Activated T-helper 2 cell treated with anti-CD3 and anti-CD28 coated beads, Interferon-gamma antibody, Interleukin-2, Interleukin-4, amounts not matched to agents 10 μg/mL and 5 μg/mL and 100 μg/mL, durations not matched to agents 14 hours and 24 hours and 36 hours (primary cell): ENCODE measurements at regions not wholly inside any gene's neighbourhood (a gene's known extent, or its start where the extent isn't known, plus 50 kb on each side); places are given as distances from the start of the nearest gene placed in this dataset.

Experiments
- DNase-seq: peaks from one replicate; pipeline ENCODE4 v3.0.0; 2021; ENCODE audit warnings: low spot score
- H3K27ac Mint-ChIP-seq: one replicate; pipeline ENCODE4 v1.8.0; 2021; ENCODE audit warnings: mixed read lengths
- H3K27me3 Mint-ChIP-seq: one replicate; pipeline ENCODE4 v1.8.0; 2021; ENCODE audit warnings: low read depth, mixed read lengths
- H3K36me3 Mint-ChIP-seq: one replicate; pipeline ENCODE4 v1.8.0; 2021; ENCODE audit warnings: low read depth, mixed read lengths
- H3K4me1 Mint-ChIP-seq: one replicate; pipeline ENCODE4 v1.8.0; 2021; ENCODE audit warnings: low read depth, mixed read lengths
- H3K4me3 Mint-ChIP-seq: one replicate; pipeline ENCODE4 v1.8.0; 2021; ENCODE audit warnings: low read depth, mild to moderate bottlenecking, moderate library complexity, mixed read lengths
- H3K9me3 Mint-ChIP-seq: one replicate; pipeline ENCODE4 v1.8.0; 2021; ENCODE audit warnings: mixed read lengths
- intact Hi-C: fragments of 100-400 bp; cut with micrococcal nuclease; formaldehyde crosslinking; loops from one replicate; pipeline ENCODE4 v1.15.1; 2023

- Mint-ChIP-seq H3K4me3 (peak overlapping the region; percentile 41), H3K27me3 (peaks cover 1% of the 10 kb centered on the region), H3K9me3 (no peaks in the 10 kb centered on the region), H3K27ac (peak overlapping the region; percentile 40), H3K36me3 (no peaks in the 10 kb centered on the region), H3K4me1 (peaks cover 36% of the 10 kb centered on the region)
- intact Hi-C loops, result loop anchor here (5.0 kb wide), 2 partner anchors 103 to 397 kb away; no protein-coding TSS in a partner anchor
- DNase-seq, result no peak
Observed at GRCh38 chr9:89999176-89999533, 394.3 kb downstream of the GADD45G start.

- H3K9me3 Mint-ChIP-seq, result no peaks in the 10 kb centered on the region
- peak overlapping the region; percentile 41 for H3K4me3 Mint-ChIP-seq
- H3K27ac Mint-ChIP-seq, result peak overlapping the region; percentile 67
- H3K27me3 Mint-ChIP-seq, result peaks cover 5% of the 10 kb centered on the region
- intact Hi-C loops, result loop anchor here (5.0 kb wide), 2 partner anchors 103 to 397 kb away; no protein-coding TSS in a partner anchor
- H3K36me3 Mint-ChIP-seq, result no peaks in the 10 kb centered on the region
- peak; percentile 55 for DNase-seq
- H3K4me1 Mint-ChIP-seq, result peaks cover 36% of the 10 kb centered on the region
Observed at GRCh38 chr9:89999534-90000370, 394.9 kb downstream of the GADD45G start.

- Mint-ChIP-seq H3K36me3 (no peaks in the 10 kb centered on the region), H3K27ac (peak overlapping the region; percentile 38), H3K27me3 (peaks cover 7% of the 10 kb centered on the region), H3K4me1 (peaks cover 34% of the 10 kb centered on the region), H3K9me3 (no peaks in the 10 kb centered on the region), H3K4me3 (no peak overlapping the region)
- intact Hi-C loops, result no loop called here
- no peak for DNase-seq
Observed at GRCh38 chr9:90000925-90001324, 396.1 kb downstream of the GADD45G start.

GRCh38 chr9:90001747-90002146 is 396.9 kb downstream of the GADD45G start:
- peaks cover 7% of the 10 kb centered on the region for H3K27me3 Mint-ChIP-seq
- no peak for DNase-seq
- H3K27ac Mint-ChIP-seq, result no peak overlapping the region
- peaks cover 31% of the 10 kb centered on the region for H3K4me1 Mint-ChIP-seq
- intact Hi-C loops, result no loop called here
- no peaks in the 10 kb centered on the region for H3K36me3 Mint-ChIP-seq
- H3K9me3 Mint-ChIP-seq, result no peaks in the 10 kb centered on the region
- H3K4me3 Mint-ChIP-seq, result no peak overlapping the region

- Mint-ChIP-seq H3K36me3 (no peaks in the 10 kb centered on the region), H3K4me3 (no peak overlapping the region), H3K27me3 (peaks cover 13% of the 10 kb centered on the region), H3K4me1 (peaks cover 30% of the 10 kb centered on the region), H3K27ac (no peak overlapping the region), H3K9me3 (no peaks in the 10 kb centered on the region)
- DNase-seq, result no peak
- intact Hi-C loops, result no loop called here
Observed at GRCh38 chr9:90002397-90003271, 397.8 kb downstream of the GADD45G start.

DNA sequence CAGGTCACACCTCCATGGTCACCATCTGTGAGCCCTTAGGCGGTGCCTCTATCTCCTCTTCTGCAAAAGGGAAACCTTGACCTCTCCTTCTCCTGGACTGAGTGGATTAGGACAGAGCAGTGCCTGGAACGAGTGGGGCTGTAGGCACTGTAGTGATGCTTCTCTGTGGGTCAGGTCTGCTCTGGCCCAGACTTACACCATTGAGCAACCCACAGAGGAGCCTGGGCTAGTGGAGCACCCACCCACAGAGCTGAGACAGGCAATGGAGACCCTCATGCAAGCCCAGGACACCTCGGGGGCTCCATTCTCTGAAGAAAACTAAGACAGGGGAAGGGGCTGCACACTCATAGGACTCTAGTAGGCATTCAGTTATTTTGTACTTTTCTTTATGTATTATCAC is 400.6 kb downstream of the GADD45G start:
- no peak for DNase-seq
- intact Hi-C loops, result no loop called here
- Mint-ChIP-seq H3K9me3 (no peaks in the 10 kb centered on the region), H3K27ac (no peak overlapping the region), H3K36me3 (no peaks in the 10 kb centered on the region), H3K4me3 (no peak overlapping the region), H3K4me1 (peaks cover 12% of the 10 kb centered on the region), H3K27me3 (peaks cover 21% of the 10 kb centered on the region)

- no peak for DNase-seq
- H3K27ac Mint-ChIP-seq, result no peak overlapping the region
- H3K4me3 Mint-ChIP-seq, result no peak overlapping the region
- peaks cover 24% of the 10 kb centered on the region for H3K27me3 Mint-ChIP-seq
- intact Hi-C loops, result no loop called here
- no peaks in the 10 kb centered on the region for H3K36me3 Mint-ChIP-seq
- no peaks in the 10 kb centered on the region for H3K4me1 Mint-ChIP-seq
- no peaks in the 10 kb centered on the region for H3K9me3 Mint-ChIP-seq
Observed at GRCh38 chr9:90007516-90008440, 403.0 kb downstream of the GADD45G start.

DNA sequence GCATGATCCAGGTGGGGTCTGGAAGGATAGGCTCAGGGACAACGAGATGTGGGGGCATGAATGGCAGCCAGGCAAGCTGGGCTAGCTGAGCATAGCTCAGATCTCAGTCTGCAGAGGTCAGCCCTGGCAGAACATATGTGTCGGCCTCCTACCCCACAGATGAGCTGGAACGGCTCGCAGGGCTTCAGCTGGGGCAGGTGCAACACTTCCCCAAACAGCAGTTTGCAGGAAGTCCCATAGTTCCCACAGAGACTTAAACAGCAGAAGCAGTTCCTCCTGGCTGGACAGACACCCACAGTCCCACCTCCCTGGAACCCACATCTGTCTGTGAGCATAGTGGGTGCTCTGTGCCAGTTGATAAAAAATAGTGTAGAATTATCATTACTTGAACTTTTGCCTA is 404.6 kb downstream of the GADD45G start:
- no peak overlapping the region for H3K27ac Mint-ChIP-seq
- no peak for DNase-seq
- no peaks in the 10 kb centered on the region for H3K4me1 Mint-ChIP-seq
- H3K36me3 Mint-ChIP-seq, result no peaks in the 10 kb centered on the region
- H3K4me3 Mint-ChIP-seq, result no peak overlapping the region
- intact Hi-C loops, result no loop called here
- no peaks in the 10 kb centered on the region for H3K9me3 Mint-ChIP-seq
- peaks cover 21% of the 10 kb centered on the region for H3K27me3 Mint-ChIP-seq

GRCh38 chr9:90010793-90011192 is 406.0 kb downstream of the GADD45G start:
- H3K27me3 Mint-ChIP-seq, result peaks cover 21% of the 10 kb centered on the region
- no peak overlapping the region for H3K4me3 Mint-ChIP-seq
- H3K9me3 Mint-ChIP-seq, result no peaks in the 10 kb centered on the region
- DNase-seq, result no peak
- H3K27ac Mint-ChIP-seq, result no peak overlapping the region
- no peaks in the 10 kb centered on the region for H3K36me3 Mint-ChIP-seq
- intact Hi-C loops, result no loop called here
- H3K4me1 Mint-ChIP-seq, result no peaks in the 10 kb centered on the region

- Mint-ChIP-seq H3K27ac (no peak overlapping the region), H3K36me3 (no peaks in the 10 kb centered on the region), H3K27me3 (peaks cover 21% of the 10 kb centered on the region), H3K4me3 (no peak overlapping the region), H3K4me1 (no peaks in the 10 kb centered on the region), H3K9me3 (no peaks in the 10 kb centered on the region)
- intact Hi-C loops, result no loop called here
- DNase-seq, result no peak
Observed at GRCh38 chr9:90012949-90013348, 408.1 kb downstream of the GADD45G start.

GRCh38 chr9:90013778-90014177 is 409.0 kb downstream of the GADD45G start:
- no peaks in the 10 kb centered on the region for H3K9me3 Mint-ChIP-seq
- no peak overlapping the region for H3K4me3 Mint-ChIP-seq
- peaks cover 23% of the 10 kb centered on the region for H3K27me3 Mint-ChIP-seq
- H3K4me1 Mint-ChIP-seq, result peaks cover 3% of the 10 kb centered on the region
- H3K27ac Mint-ChIP-seq, result no peak overlapping the region
- intact Hi-C loops, result no loop called here
- DNase-seq, result no peak
- no peaks in the 10 kb centered on the region for H3K36me3 Mint-ChIP-seq

- H3K36me3 Mint-ChIP-seq, result no peaks in the 10 kb centered on the region
- peaks cover 19% of the 10 kb centered on the region for H3K27me3 Mint-ChIP-seq
- H3K4me1 Mint-ChIP-seq, result peaks cover 4% of the 10 kb centered on the region
- no peak overlapping the region for H3K4me3 Mint-ChIP-seq
- no peak overlapping the region for H3K27ac Mint-ChIP-seq
- intact Hi-C loops, result no loop called here
- no peak for DNase-seq
- H3K9me3 Mint-ChIP-seq, result no peaks in the 10 kb centered on the region
Observed at GRCh38 chr9:90014421-90014820, 409.6 kb downstream of the GADD45G start.
